HG02973 (cell line): ENCODE measurements at regions not wholly inside any gene's neighbourhood (a gene's known extent, or its start where the extent isn't known, plus 50 kb on each side); places are given as distances from the start of the nearest gene placed in this dataset.
A peak's percentile ranks its signal among the peaks of the same experiment; 100 is the strongest.

Experiments used
- ATAC-seq: cut with Tn5 transposase; IDR thresholded peaks from one replicate; pipeline ENCODE4 v1.9.1; 2021; ENCODE audit warnings: moderate library complexity; ENCODE audit not compliant: unreplicated experiment

- ATAC-seq, result no peak
These were observed 455.6 kb downstream of the BUD13 start for GRCh38 chr11:116317212-116317611.

DNA sequence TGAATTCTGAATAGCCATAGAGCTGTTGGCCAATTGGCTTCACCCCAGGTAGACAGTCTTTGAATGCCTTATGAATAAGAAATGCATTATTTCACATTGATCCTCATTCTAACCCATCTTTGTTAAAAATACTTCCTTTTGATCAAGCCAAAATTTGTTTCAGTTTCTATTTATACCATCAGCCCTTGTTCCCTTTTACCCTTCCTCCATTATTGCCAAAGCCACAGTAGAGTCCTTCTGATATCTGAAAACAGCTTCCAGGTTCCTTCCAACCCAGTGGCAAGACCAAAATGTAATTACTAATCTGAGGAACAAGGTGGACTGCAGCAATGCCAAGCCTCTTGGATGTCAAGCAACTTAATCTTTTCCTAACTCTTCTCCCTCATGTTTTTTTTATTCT, 458.8 kb downstream of the BUD13 start:
- no peak for ATAC-seq

DNA sequence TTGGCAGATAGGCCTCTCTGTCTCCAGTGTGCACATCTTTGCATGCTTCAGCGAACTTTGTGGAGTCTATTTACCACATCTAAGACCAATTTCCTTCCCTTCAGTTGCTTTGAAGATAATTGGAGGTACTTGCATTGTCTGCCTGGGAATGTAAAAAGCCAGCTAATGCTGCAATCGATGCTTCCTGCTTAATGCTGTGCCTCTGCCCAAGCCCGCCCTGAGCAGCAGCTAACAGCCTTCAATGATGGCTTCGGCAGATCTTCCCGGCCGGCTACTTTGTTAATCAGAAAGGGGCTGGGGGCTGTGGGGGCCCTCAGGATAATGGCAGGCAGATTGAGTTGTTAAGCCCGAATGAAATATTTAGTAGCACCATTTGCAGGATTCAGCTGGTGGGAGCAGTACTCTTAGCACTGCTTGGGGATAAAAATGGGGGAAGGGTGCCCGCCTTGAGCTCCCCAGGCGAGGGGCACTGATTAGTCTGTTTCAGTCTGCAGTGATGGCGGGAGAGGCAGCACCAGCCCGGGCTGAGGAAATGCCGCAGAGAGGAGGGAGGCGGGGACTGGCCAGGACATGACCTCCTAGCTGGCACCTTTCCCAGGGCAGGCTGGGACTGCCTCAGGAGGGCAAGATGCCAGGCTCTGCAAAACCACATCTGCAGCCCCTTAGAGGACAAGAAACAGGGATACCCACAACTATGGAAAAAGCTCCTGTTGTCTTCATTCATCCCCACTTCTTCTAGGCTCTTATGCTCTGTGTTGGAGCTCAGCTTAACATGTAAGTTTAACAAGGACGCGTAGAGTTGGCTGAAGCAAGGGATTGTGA, 460.0 kb downstream of the BUD13 start:
- ATAC-seq, result no peak

DNA sequence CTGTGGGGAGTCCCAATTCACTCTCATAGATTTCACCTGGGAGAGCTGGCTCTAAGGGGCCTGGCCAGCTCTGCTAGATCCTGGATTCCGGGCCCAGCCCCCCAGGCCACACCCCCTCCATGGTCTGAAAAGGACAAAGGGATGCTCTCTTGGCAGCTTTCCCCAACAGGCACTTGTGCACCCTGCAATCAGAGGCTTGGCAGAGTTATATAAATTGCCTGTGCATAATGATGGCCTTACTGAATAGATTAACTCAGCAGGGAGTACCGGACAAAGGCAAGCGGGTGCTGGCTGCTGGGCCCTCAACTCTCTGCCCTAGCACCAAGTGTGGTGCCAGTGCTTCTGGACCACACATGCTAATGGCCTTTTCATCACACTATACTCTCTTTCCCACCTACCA, 461.6 kb downstream of the BUD13 start:
- ATAC-seq, result no peak

- ATAC-seq, result no peak
These were observed 462.1 kb downstream of the BUD13 start for GRCh38 chr11:116310698-116311097.

- no peak for ATAC-seq
These were observed 462.6 kb downstream of the BUD13 start for GRCh38 chr11:116310226-116310625.

GRCh38 chr11:116309446-116309845, 463.3 kb downstream of the BUD13 start:
- ATAC-seq, result no peak

DNA sequence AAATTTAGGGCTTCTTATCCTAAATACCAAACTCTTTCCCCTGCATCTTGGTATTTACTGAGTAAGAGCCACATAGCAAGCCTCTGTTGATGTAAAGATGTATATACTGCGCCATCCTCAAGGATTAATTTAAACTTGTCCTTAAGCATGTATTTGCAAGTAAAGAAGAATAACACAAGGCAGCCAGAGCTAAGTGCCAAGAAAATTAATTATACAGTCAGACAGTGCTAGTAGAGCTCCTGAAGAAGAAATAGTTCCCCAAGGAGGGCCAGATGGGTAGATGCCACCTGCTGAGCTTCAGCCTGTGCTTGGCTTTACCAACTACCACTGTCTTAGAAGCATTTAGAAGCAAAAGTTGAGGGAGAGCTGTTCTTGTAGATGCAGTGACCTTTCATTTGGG, 470.0 kb downstream of the BUD13 start:
- ATAC-seq, result no peak

GRCh38 chr11:116301141-116301540, 471.6 kb downstream of the BUD13 start:
- no peak for ATAC-seq

- ATAC-seq, result no peak
These were observed 472.6 kb downstream of the BUD13 start for GRCh38 chr11:116300232-116300631.

- ATAC-seq, result no peak
These were observed 478.2 kb downstream of the BUD13 start for GRCh38 chr11:116294630-116295029.

GRCh38 chr11:116287866-116288265, 484.9 kb downstream of the BUD13 start:
- no peak for ATAC-seq

- ATAC-seq, result no peak
These were observed 487.8 kb downstream of the BUD13 start for GRCh38 chr11:116285026-116285425.

GRCh38 chr11:116283300-116283699, 489.5 kb downstream of the BUD13 start:
- no peak for ATAC-seq

- ATAC-seq, result no peak
These were observed 490.3 kb downstream of the BUD13 start for GRCh38 chr11:116282481-116282880.

DNA sequence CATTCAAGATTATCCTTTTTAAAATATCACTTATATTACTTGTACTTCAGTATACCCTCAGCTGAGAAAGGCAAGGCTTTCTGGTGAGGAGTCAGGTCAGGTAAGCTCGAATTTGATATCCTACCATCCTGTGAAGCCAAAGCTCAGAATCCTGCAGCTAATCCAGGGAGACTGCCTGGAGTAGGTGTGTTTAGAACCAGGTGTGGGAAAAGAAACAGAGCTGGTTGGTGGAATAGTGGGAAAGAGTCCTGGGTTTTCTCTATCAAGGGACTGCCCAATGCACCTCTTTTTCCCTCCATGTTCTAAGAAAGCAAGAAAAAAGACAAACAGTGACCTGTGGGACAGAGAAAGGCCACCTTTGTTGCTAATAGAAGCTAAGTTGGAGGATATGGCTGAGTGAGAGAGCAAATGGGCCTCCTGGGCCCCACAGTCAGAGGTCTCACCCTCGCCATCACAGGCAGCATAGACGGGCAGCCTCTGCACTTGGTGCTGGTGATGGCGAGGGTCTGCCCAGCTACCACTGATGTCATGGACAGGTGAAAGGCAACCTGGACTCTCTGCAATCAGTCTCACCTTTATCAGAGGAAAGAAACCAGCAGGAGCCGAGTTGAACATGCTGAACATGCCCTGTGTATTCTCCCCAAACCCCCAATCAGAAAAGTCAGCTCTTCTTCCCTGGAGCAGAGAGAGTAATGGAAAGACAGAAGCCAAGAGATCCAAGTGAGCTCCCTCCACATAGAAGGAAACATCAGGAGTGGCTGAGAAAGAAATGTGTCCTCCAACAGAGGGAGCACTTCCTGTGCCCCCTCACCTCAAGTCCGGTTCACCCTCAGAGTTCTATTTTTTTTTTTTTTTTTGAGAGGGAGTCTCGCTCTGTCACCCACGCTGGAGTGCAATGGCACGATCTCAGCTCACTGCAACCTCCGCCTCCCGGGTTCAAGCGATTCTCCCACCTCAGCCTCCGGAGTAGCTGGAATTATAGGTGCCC, 491.3 kb downstream of the BUD13 start:
- no peak for ATAC-seq

DNA sequence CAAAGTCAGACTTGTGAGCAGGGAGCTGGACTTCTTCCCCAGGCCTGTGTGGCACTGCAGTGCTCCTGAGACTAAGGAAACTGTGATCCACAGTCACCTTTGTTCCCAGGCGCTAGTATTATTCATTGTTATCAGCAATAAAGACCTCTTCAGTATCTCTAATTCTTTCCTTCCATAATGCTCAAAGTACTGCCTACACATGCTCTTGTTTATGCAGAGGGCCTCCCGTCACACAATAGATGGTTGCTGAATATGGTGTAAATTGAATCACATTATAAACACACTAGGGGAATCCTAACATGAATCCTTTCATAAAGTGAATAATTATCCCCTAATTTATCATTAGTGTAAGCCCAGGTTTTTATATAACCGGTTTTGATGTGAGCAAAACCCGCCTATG, 493.3 kb downstream of the BUD13 start:
- ATAC-seq, result no peak

- ATAC-seq, result no peak
These were observed 494.7 kb downstream of the BUD13 start for GRCh38 chr11:116278076-116278475.

DNA sequence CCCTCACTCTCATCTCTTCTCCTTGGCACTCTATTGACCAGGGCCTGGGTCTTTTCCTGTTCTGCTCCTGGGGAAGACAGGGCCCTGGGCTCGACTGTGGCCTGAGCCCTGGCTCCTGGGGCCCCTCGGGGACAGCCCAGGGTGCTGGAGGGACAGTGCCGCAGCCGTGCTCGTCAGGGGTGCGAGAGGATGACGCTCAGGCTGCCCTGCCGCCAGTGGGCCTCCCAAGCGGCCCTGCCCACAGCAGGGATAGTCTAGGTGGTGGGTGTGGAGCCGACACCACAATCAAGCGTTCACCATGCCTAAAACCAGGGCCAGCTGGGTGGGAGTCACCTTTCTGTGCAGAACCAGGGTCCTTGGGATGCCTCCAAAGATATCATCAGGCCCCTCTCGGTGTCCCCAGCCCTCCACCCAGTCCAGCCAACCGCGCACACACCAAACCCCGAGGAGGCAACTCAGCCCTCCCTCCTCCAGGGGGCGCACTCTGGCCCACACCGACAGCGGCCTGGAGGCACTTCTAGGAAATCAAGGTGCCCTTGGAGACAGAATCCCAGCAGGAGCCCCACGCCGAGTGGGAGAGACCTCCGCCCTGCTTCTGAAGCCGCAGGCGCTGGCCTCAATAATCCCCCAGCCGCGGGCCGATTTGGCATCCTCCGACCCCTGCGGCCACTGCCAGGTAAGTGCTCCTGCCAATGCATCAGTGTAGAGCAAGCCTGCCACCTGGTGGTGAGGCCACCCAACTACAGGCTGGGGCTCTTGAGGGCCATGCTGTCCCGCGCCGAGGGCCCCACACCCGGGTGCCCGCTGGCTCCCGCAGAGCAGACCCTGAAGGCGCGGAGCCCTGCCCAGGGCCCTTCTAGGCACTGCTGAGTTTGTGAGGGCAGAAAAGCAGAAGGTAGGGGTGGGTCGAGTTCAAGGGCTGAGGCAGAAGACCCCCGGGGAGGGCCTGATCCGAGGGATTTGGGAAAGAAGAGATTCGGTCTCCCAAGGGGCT, 496.4 kb downstream of the BUD13 start:
- ATAC-seq, result peak; percentile 84

DNA sequence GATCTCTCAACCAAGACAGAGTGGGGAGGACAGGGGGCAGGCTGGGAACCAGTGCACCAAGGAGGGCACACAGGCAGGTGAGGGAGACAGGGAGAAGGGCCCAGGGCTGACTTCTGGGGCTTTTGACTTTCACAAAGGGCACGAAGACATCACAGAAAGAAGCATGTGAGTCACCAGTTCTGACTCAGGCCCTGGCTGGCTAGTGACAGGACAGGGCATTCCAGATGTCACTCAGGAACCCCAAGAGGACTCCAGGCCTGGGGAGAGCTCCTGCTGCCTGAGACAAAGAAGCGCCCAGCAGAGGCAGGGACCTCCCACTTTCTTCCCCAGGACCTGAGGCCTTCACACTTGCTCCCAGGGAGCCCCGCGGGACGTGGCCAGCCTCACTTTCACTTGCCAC, 497.2 kb downstream of the BUD13 start:
- ATAC-seq, result no peak

- no peak for ATAC-seq
These were observed 498.3 kb downstream of the BUD13 start for GRCh38 chr11:116274521-116274920.
